Trophoblast cell (in vitro differentiated cells and primary cell): ENCODE measurements at regions not wholly inside any gene's neighbourhood (a gene's known extent, or its start where the extent isn't known, plus 50 kb on each side); places are given as distances from the start of the nearest gene placed in this dataset.
A peak's percentile ranks its signal among the peaks of the same experiment; 100 is the strongest.

ENCODE experiments used
- DNase-seq, 2 donors: peaks; one replicate each; pipeline ENCODE4 v3.0.0-alpha.2; 2016
- H2AFZ ChIP-seq: 2 replicates; pipeline ENCODE4 v1.6.1; 2013; ENCODE audit warnings: low read length, moderate library complexity, mild to moderate bottlenecking; ENCODE audit not compliant: insufficient read depth, poor library complexity
- H2AK5ac ChIP-seq: 2 replicates; pipeline ENCODE4 v1.6.1; 2013; ENCODE audit warnings: mild to moderate bottlenecking, low read length
- H2BK120ac ChIP-seq: 2 replicates; pipeline ENCODE4 v1.6.1; 2013; ENCODE audit warnings: low read length, mild to moderate bottlenecking, moderate library complexity; ENCODE audit not compliant: insufficient read depth, poor library complexity
- H2BK12ac ChIP-seq: 2 replicates; pipeline ENCODE4 v1.6.1; 2013; ENCODE audit warnings: mild to moderate bottlenecking, low read length, moderate library complexity
- H2BK5ac ChIP-seq: 2 replicates; pipeline ENCODE4 v1.6.1; 2013; ENCODE audit warnings: low read length, low read depth, moderate library complexity, mild to moderate bottlenecking; ENCODE audit not compliant: poor library complexity
- H3K14ac ChIP-seq: 2 replicates; pipeline ENCODE4 v1.6.1; 2013; ENCODE audit warnings: mild to moderate bottlenecking, low read length
- H3K18ac ChIP-seq: 2 replicates; pipeline ENCODE4 v1.6.1; 2013; ENCODE audit warnings: mild to moderate bottlenecking, low read length
- H3K23ac ChIP-seq: 2 replicates; pipeline ENCODE4 v1.6.1; 2013; ENCODE audit warnings: low read length
- H3K27ac ChIP-seq: 2 replicates; pipeline ENCODE4 v1.5.1; 2013; ENCODE audit warnings: low read depth, mild to moderate bottlenecking, inconsistent platforms, low read length, moderate library complexity
- H3K27me3 ChIP-seq: 2 replicates; pipeline ENCODE4 v1.6.1; 2013; ENCODE audit warnings: inconsistent platforms, mild to moderate bottlenecking, low read length, moderate library complexity; ENCODE audit not compliant: insufficient read depth
- H3K36me3 ChIP-seq, 2 experiments: 1 replicate in 1 of 2; 2 replicates in 1 of 2; pipeline ENCODE4 v1.6.1; 2013; ENCODE audit warnings: low read length in 2 of 2, mild to moderate bottlenecking in 2 of 2, moderate library complexity in 1 of 2; ENCODE audit not compliant: insufficient read depth in 2 of 2, control insufficient read depth in 1 of 2
- H3K4ac ChIP-seq: 2 replicates; pipeline ENCODE4 v1.6.1; 2013; ENCODE audit warnings: low read depth, mild to moderate bottlenecking, low read length, moderate library complexity
- H3K4me1 ChIP-seq, 2 experiments: 1 replicate in 1 of 2; 2 replicates in 1 of 2; pipeline ENCODE4 v1.6.1; 2013; ENCODE audit warnings: low read length in 2 of 2, mild to moderate bottlenecking in 2 of 2, moderate library complexity in 1 of 2; ENCODE audit not compliant: insufficient read depth in 2 of 2, control insufficient read depth in 1 of 2
- H3K4me2 ChIP-seq: 2 replicates; pipeline ENCODE4 v1.6.1; 2013; ENCODE audit warnings: inconsistent platforms, mild to moderate bottlenecking, low read length, moderate library complexity
- H3K4me3 ChIP-seq: 2 replicates; pipeline ENCODE4 v1.5.1; 2013; ENCODE audit warnings: mild to moderate bottlenecking, low read depth, low read length, inconsistent platforms
- H3K79me1 ChIP-seq: one replicate; pipeline ENCODE4 v1.6.1; 2013; ENCODE audit warnings: low read length
- H3K79me2 ChIP-seq: 2 replicates; pipeline ENCODE4 v1.6.1; 2013; ENCODE audit warnings: low read length, mild to moderate bottlenecking; ENCODE audit not compliant: control insufficient read depth, insufficient read depth, poor library complexity
- H3K9ac ChIP-seq: 2 replicates; pipeline ENCODE4 v1.6.1; 2013; ENCODE audit warnings: mild to moderate bottlenecking, low read length
- H3K9me3 ChIP-seq: 2 replicates; pipeline ENCODE4 v1.6.1; 2013; ENCODE audit warnings: low read depth, mild to moderate bottlenecking, control low read depth, inconsistent platforms, low read length; ENCODE audit not compliant: insufficient read depth
- H4K12ac ChIP-seq: 2 replicates; pipeline ENCODE4 v1.6.1; 2013; ENCODE audit warnings: low read depth, mild to moderate bottlenecking, low read length, moderate library complexity
- H4K8ac ChIP-seq: 2 replicates; pipeline ENCODE4 v1.6.1; 2013; ENCODE audit warnings: low read depth, mild to moderate bottlenecking, low read length, moderate library complexity
- H4K91ac ChIP-seq: one replicate; pipeline ENCODE4 v1.6.1; 2013; ENCODE audit warnings: low read depth, mild to moderate bottlenecking, low read length, moderate library complexity
- WGBS: extraction: QIAGEN DNeasy Blood & Tissue Kit; methylation state at CpG from one replicate; pipeline ENCODE4 v1.1.7; 2013; ENCODE audit warnings: missing lambda C conversion rate; ENCODE audit not compliant: insufficient read length, insufficient coverage; ENCODE audit errors: extremely low coverage; 5-methylcytosine and 5-hydroxymethylcytosine counted together

- Histone ChIP-seq H4K91ac (no peak overlapping the region), H3K27me3 (no peaks in the 10 kb centered on the region), H2AFZ (no peak overlapping the region), H3K14ac (no peak overlapping the region), H3K23ac (no peak overlapping the region), H2BK12ac (no peak overlapping the region), H3K36me3 (no peaks in the 10 kb centered on the region), H4K12ac (no peak overlapping the region), H3K4me3 (no peak overlapping the region), H3K79me2 (no peaks in the 10 kb centered on the region), H2BK120ac (no peak overlapping the region), H3K4me2 (no peak overlapping the region), H3K4me1 (peaks cover 0 to 3% of the 10 kb centered on the region in 2 experiments), H2AK5ac (no peak overlapping the region), H3K18ac (no peak overlapping the region), H3K9ac (no peak overlapping the region), H4K8ac (no peak overlapping the region), H3K9me3 (no peaks in the 10 kb centered on the region), H3K4ac (no peak overlapping the region), H3K27ac (no peak overlapping the region), H3K79me1 (peaks cover 8% of the 10 kb centered on the region), H2BK5ac (no peak overlapping the region)
- DNase-seq = no peak
- WGBS = no CpG with 5 or more reads among the region's 1 CpG
Observed at GRCh38 chr12:46676396-46676795, 149.4 kb downstream of the SLC38A4 start.

DNA sequence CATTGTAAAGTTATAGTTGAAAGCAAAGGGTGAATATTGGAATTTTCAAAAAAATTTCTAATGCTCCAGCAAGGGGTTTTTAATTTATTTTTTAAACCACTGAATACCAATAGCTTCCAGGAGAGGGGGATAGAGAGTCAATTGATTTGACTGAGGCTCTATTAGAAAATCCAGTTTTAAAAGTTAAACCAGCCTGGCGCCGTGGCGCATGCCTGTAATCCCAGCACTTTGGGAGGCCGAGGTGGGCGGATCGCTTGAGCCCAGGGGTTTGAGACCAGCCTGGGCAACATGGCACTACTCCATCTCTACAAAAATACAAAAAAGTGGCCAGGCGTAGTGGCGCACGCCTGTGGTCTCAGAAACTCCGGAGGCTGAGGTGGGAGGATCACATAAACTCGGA, 150.1 kb downstream of the SLC38A4 start:
- no peaks in the 10 kb centered on the region for H3K79me2 ChIP-seq
- H3K27ac ChIP-seq = no peak overlapping the region
- H3K18ac ChIP-seq = peak overlapping the region; percentile 14
- H4K12ac ChIP-seq = peak overlapping the region; percentile 54
- H3K23ac ChIP-seq = no peak overlapping the region
- peak in 1 of 2 donors; percentile 79 for DNase-seq
- no peaks in the 10 kb centered on the region for H3K36me3 ChIP-seq
- WGBS = no CpG with 5 or more reads among the region's 11 CpGs
- H3K9me3 ChIP-seq = no peaks in the 10 kb centered on the region
- no peak overlapping the region for H3K4me2 ChIP-seq
- H3K79me1 ChIP-seq = peaks cover 8% of the 10 kb centered on the region
- peak overlapping the region; percentile 59 for H4K91ac ChIP-seq
- no peak overlapping the region for H2AFZ ChIP-seq
- peak overlapping the region; percentile 32 for H3K14ac ChIP-seq
- H2BK12ac ChIP-seq = peak overlapping the region; percentile 63
- peak overlapping the region; percentile 20 for H2BK120ac ChIP-seq
- H3K4ac ChIP-seq = no peak overlapping the region
- H3K27me3 ChIP-seq = no peaks in the 10 kb centered on the region
- H3K4me1 ChIP-seq = peaks cover 0 to 3% of the 10 kb centered on the region in 2 experiments
- peak overlapping the region; percentile 13 for H4K8ac ChIP-seq
- no peak overlapping the region for H2AK5ac ChIP-seq
- H3K4me3 ChIP-seq = no peak overlapping the region
- H3K9ac ChIP-seq = no peak overlapping the region
- H2BK5ac ChIP-seq = no peak overlapping the region

DNA sequence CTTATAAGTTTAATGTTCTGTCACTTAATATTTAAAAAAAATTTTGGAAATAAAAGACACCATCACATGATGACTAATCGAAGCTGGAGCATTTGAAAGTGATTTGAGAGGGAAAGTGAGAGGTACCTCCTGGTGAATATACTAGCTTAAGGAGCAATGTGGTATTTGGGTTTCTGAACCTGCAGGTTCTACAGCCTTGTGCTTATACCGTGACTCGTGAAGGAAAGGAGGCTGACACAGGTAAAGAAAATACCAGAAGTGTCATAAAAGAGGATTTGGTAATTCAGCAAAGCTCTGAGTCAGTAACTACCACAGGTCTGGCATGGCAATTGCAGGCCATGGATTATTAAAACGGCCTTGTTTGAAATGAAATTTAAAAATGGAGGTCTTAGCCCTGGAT, 151.0 kb downstream of the SLC38A4 start:
- H3K18ac ChIP-seq = no peak overlapping the region
- DNase-seq = peak in 1 of 2 donors; percentile 36
- WGBS = no CpG with 5 or more reads among the region's 4 CpGs

GRCh38 chr12:46674129-46674528, 151.7 kb downstream of the SLC38A4 start:
- Histone ChIP-seq H4K8ac (no peak overlapping the region), H3K9ac (no peak overlapping the region)
- no peak for DNase-seq

More for the DNA sequence above, 151.0 kb downstream of the SLC38A4 start:
- Histone ChIP-seq H3K4me3 (no peak overlapping the region), H3K27ac (no peak overlapping the region), H3K9ac (no peak overlapping the region), H3K14ac (no peak overlapping the region), H4K91ac (no peak overlapping the region), H2BK120ac (no peak overlapping the region), H3K79me1 (peaks cover 8% of the 10 kb centered on the region), H3K4me1 (peaks cover 0 to 3% of the 10 kb centered on the region in 2 experiments), H3K27me3 (no peaks in the 10 kb centered on the region), H2AFZ (no peak overlapping the region), H2BK12ac (peak overlapping the region; percentile 40), H3K4ac (no peak overlapping the region), H2AK5ac (no peak overlapping the region), H3K9me3 (no peaks in the 10 kb centered on the region), H3K79me2 (no peaks in the 10 kb centered on the region), H4K12ac (no peak overlapping the region), H3K23ac (no peak overlapping the region), H4K8ac (no peak overlapping the region), H2BK5ac (no peak overlapping the region), H3K4me2 (no peak overlapping the region), H3K36me3 (no peaks in the 10 kb centered on the region)

More at GRCh38 chr12:46674129-46674528, 151.7 kb downstream of the SLC38A4 start:
- Histone ChIP-seq H2BK5ac (no peak overlapping the region), H2AK5ac (no peak overlapping the region), H3K4ac (no peak overlapping the region), H4K91ac (peak overlapping the region; percentile 6), H3K23ac (no peak overlapping the region), H2BK12ac (no peak overlapping the region), H3K4me3 (no peak overlapping the region), H3K36me3 (no peaks in the 10 kb centered on the region), H3K4me1 (peaks cover 0 to 3% of the 10 kb centered on the region in 2 experiments), H4K12ac (no peak overlapping the region), H3K4me2 (no peak overlapping the region), H3K27ac (no peak overlapping the region), H2BK120ac (no peak overlapping the region), H3K18ac (no peak overlapping the region), H3K79me1 (peaks cover 8% of the 10 kb centered on the region), H2AFZ (no peak overlapping the region), H3K14ac (no peak overlapping the region), H3K27me3 (no peaks in the 10 kb centered on the region), H3K79me2 (no peaks in the 10 kb centered on the region), H3K9me3 (no peaks in the 10 kb centered on the region)
- no CpG with 5 or more reads among the region's 1 CpG for WGBS
